ENCODE measurements at regions not wholly inside any gene's neighbourhood (a gene's known extent, or its start where the extent isn't known, plus 50 kb on each side); places are given as distances from the start of the nearest gene placed in this dataset.

GRCh38 chr11:23423656-23424055 lies 563.4 kb upstream of the CCDC179 start:
- Histone ChIP-seq H3K27ac (no peak overlapping the region), H3K4me3 (no peak overlapping the region)
- TF ChIP-seq CTCF (IDR thresholded peaks at IDR 0.05), result no peak
- DNase-seq (ENCODE audit: low spot score), result no peak

GRCh38 chr11:23425381-23425780 lies 565.1 kb upstream of the CCDC179 start:
- TF ChIP-seq CTCF (IDR thresholded peaks at IDR 0.05), result no peak
- H3K27ac ChIP-seq, result no peak overlapping the region
- DNase-seq (ENCODE audit: low spot score), result no peak

GRCh38 chr11:23429569-23429968 lies 569.3 kb upstream of the CCDC179 start:
- no peak for DNase-seq (ENCODE audit: low spot score)
- no peak for TF ChIP-seq CTCF (IDR thresholded peaks at IDR 0.05)

More at GRCh38 chr11:23425381-23425780, 565.1 kb upstream of the CCDC179 start:
- no peak overlapping the region for H3K4me3 ChIP-seq

GRCh38 chr11:23453522-23453921 lies 593.2 kb upstream of the CCDC179 start:
- Histone ChIP-seq H3K4me3 (no peak overlapping the region), H3K27ac (no peak overlapping the region)
- no peak for TF ChIP-seq CTCF (IDR thresholded peaks at IDR 0.05)
- no peak for DNase-seq (ENCODE audit: low spot score)

More at GRCh38 chr11:23429569-23429968, 569.3 kb upstream of the CCDC179 start:
- H3K27ac ChIP-seq, result no peak overlapping the region
- H3K4me3 ChIP-seq, result no peak overlapping the region

GRCh38 chr11:23455321-23455891 lies 595.1 kb upstream of the CCDC179 start:
- no peak for TF ChIP-seq CTCF (IDR thresholded peaks at IDR 0.05)
- Histone ChIP-seq H3K4me3 (no peak overlapping the region), H3K27ac (no peak overlapping the region)
- DNase-seq (ENCODE audit: low spot score), result no peak

- no peak for TF ChIP-seq CTCF (IDR thresholded peaks at IDR 0.05)
- DNase-seq (ENCODE audit: low spot score), result no peak
- no peak overlapping the region for H3K27ac ChIP-seq
- H3K4me3 ChIP-seq, result no peak overlapping the region
Measured at GRCh38 chr11:23457641-23458040, 597.4 kb upstream of the CCDC179 start.

- Histone ChIP-seq H3K27ac (no peak overlapping the region), H3K4me3 (no peak overlapping the region)
- DNase-seq (ENCODE audit: low spot score), result no peak
- TF ChIP-seq CTCF (IDR thresholded peaks at IDR 0.05), result no peak
Measured at GRCh38 chr11:23471878-23472277, 611.6 kb upstream of the CCDC179 start.

All from coronary artery (tissue), 2 donors.